ENCODE measurements at regions not wholly inside any gene's neighbourhood (a gene's known extent, or its start where the extent isn't known, plus 50 kb on each side); places are given as distances from the start of the nearest gene placed in this dataset.

DNA sequence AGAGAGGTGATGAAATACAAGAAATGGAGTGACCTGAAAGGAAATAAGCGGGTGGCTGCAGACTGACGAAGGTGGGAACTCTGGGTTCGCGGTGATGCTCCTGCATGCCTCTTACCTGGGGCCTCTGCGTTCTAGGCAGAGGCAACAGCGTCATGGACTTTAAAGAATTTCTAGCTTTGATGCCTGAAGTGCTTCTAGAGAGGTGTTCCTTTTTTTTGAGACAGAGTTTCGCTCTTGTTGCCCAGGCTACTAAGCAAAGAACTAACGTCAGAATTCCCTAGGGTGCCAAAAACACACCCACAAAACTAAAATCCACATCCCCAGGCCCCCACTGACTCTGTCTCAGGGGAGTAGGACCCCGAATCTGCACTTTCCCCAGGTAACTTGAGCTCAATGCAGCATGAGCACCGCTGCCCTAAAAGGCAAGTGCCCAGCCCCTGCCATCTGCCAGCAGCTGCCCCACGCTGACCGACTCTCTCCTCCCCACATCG is 110.5 kb upstream of the ID2 start:
- TF ChIP-seq CTCF (IDR thresholded peaks at IDR 0.05; ENCODE audit: low read depth, low read length) = no peak
- H3K4me3 ChIP-seq (ENCODE audit: low read depth, low read length) = no peak overlapping the region

GRCh38 chr2:8571792-8572499 is 109.9 kb upstream of the ID2 start:
- no peak for TF ChIP-seq CTCF (IDR thresholded peaks at IDR 0.05; ENCODE audit: low read depth, low read length)
- H3K4me3 ChIP-seq (ENCODE audit: low read depth, low read length) = no peak overlapping the region

GRCh38 chr2:8572712-8573233 is 109.1 kb upstream of the ID2 start:
- H3K4me3 ChIP-seq (ENCODE audit: low read depth, low read length) = no peak overlapping the region
- no peak for TF ChIP-seq CTCF (IDR thresholded peaks at IDR 0.05; ENCODE audit: low read depth, low read length)

GRCh38 chr2:8573234-8573941 is 108.5 kb upstream of the ID2 start:
- no peak for TF ChIP-seq CTCF (IDR thresholded peaks at IDR 0.05; ENCODE audit: low read depth, low read length)
- no peak overlapping the region for H3K4me3 ChIP-seq (ENCODE audit: low read depth, low read length)

- no peak for TF ChIP-seq CTCF (IDR thresholded peaks at IDR 0.05; ENCODE audit: low read depth, low read length)
- no peak overlapping the region for H3K4me3 ChIP-seq (ENCODE audit: low read depth, low read length)
These were observed 108.0 kb upstream of the ID2 start for GRCh38 chr2:8573942-8574195.

DNA sequence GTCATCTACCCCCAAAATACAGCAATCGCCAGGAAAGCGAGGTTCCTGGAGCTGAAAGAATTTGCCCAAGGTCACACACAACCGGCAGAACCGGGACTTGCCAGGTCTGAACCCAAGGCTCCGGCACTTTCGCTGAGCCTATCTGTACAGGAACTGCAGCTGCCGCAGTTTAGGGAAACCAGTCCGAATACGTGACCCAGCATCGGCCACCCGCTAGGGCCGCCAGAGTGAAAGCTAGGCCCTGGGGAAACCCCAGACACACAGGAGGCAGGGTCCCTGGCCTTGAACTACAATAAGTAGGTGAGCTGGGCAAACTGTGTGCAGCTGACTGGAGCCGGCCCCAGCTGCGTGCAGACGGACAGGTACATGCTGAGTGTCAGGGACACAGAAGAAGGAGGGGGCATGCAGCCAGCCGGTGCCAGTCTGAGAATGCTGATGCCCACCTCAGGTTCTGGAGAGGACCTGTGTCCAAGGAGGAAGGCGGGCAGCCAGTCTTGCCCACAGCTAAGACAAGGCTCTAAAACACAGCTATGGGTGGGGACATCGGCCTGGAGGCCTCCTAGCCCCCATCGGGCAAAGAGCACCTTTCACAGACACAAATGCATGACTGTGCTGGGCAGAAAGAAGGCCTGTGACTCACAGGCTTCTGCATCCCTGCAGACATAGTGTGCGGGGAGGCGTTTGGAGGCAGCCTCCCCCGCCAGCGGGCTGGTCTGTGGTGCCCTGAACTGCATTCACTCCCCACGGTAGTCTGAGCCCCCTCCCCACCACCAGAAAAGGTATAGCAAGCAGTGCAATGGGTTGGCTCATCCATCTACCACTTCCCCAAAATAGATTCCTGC is 107.4 kb upstream of the ID2 start:
- no peak for TF ChIP-seq CTCF (IDR thresholded peaks at IDR 0.05; ENCODE audit: low read depth, low read length)
- no peak overlapping the region for H3K4me3 ChIP-seq (ENCODE audit: low read depth, low read length)
